Breast epithelium (tissue), 4 donors: ENCODE measurements at regions not wholly inside any gene's neighbourhood (a gene's known extent, or its start where the extent isn't known, plus 50 kb on each side); places are given as distances from the start of the nearest gene placed in this dataset.

Experiments
- DNase-seq, 2 donors: peaks; one replicate each; pipeline ENCODE4 v3.0.0-alpha.2; 2019; ENCODE audit warnings: low spot score in 2 of 2
- H3K27ac ChIP-seq, 2 donors: fragments of 200-600 bp; sonication (generic) in 1 of 2; one replicate each; pipeline ENCODE4 v1.5.1; 2016 to 2019; ENCODE audit warnings: mild to moderate bottlenecking in 1 of 2
- H3K27me3 ChIP-seq, 2 donors: fragments of 200-600 bp; sonication (generic) in 1 of 2; one replicate each; pipeline versions ENCODE4 v1.5.1 to v1.6.0; 2017 to 2019; ENCODE audit warnings: control low read depth in 1 of 2, mild to moderate bottlenecking in 1 of 2
- H3K36me3 ChIP-seq: fragments of 200-600 bp; one replicate; pipeline ENCODE4 v1.5.1; 2019
- H3K4me1 ChIP-seq, 2 donors: fragments of 200-600 bp; sonication (generic); one replicate each; pipeline ENCODE4 v1.5.1; 2016 to 2019; ENCODE audit warnings: control low read depth in 1 of 2
- H3K4me3 ChIP-seq, 3 donors: fragments of 200-600 bp; sonication (generic); 1 replicate in 2 of 3; 2 replicates in 1 of 3; pipeline ENCODE4 v1.5.1; 2016 to 2019; ENCODE audit warnings: mild to moderate bottlenecking in 3 of 3, moderate library complexity in 2 of 3
- H3K9me3 ChIP-seq, 2 donors: fragments of 200-600 bp; sonication (generic) in 1 of 2; one replicate each; pipeline ENCODE4 v1.5.1; 2016 to 2019; ENCODE audit warnings: control low read depth in 1 of 2
- CTCF ChIP-seq, 3 donors: fragments of 450-650 bp; IDR thresholded peaks; one replicate each; pipeline ENCODE4 v1.5.1; 2016 to 2017; ENCODE audit warnings: antibody characterized with exemption in 3 of 3, mild to moderate bottlenecking in 3 of 3, moderate library complexity in 3 of 3
- POLR2A ChIP-seq: fragments of 450-650 bp; IDR thresholded peaks from one replicate; pipeline ENCODE4 v1.6.1; 2016; ENCODE audit warnings: antibody characterized with exemption, mild to moderate bottlenecking, moderate library complexity
- POLR2AphosphoS5 ChIP-seq, 3 donors: sonication (generic); formaldehyde crosslinking; IDR thresholded peaks; one replicate each; pipeline ENCODE4 v1.6.1; 2017; ENCODE audit warnings: antibody characterized with exemption in 3 of 3
- intact Hi-C: fragments of 100-400 bp; cut with DNase I; formaldehyde crosslinking; loops from one replicate; pipeline ENCODE4 v1.15.1; 2023; ENCODE audit warnings: low total_unique reads

DNA sequence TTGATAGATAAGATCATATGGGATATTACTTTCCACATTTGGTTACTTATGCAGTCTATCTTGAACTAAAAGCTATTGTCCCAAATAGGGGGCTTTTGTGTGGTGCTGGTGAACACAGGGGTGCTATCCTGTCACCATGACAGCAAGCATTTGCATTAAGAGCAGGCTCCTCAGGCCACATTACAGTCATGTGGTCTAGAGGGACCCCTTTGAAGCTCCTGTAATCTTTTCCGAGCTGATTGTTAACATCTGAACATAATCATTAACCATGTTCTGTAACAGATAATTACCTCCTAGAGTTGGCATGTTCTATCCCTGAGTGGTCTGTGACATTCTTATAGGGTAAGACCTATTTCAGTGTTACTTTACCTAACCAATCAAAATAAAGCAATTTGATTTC lies 178.8 kb downstream of the KTN1 start:
- Histone ChIP-seq H3K9me3 (no peaks in the 10 kb centered on the region), H3K27ac (no peak overlapping the region), H3K4me1 (no peaks in the 10 kb centered on the region), H3K4me3 (no peak overlapping the region), H3K27me3 (no peaks in the 10 kb centered on the region), H3K36me3 (no peaks in the 10 kb centered on the region)
- DNase-seq: no peak
- TF ChIP-seq POLR2A: no peak
- no peak for TF ChIP-seq POLR2AphosphoS5 (IDR thresholded peaks at IDR 0.05)
- no peak for TF ChIP-seq CTCF (IDR thresholded peaks at IDR 0.05)
- intact Hi-C loops: no loop called here

- Histone ChIP-seq H3K9me3 (no peaks in the 10 kb centered on the region), H3K36me3 (no peaks in the 10 kb centered on the region), H3K27me3 (no peaks in the 10 kb centered on the region), H3K4me3 (no peak overlapping the region), H3K27ac (no peak overlapping the region), H3K4me1 (no peaks in the 10 kb centered on the region)
- TF ChIP-seq POLR2A: no peak
- no peak for TF ChIP-seq POLR2AphosphoS5 (IDR thresholded peaks at IDR 0.05)
- TF ChIP-seq CTCF (IDR thresholded peaks at IDR 0.05): no peak
- DNase-seq: no peak
- intact Hi-C loops: no loop called here
Measured at GRCh38 chr14:55760789-55761566, 181.0 kb downstream of the KTN1 start.

DNA sequence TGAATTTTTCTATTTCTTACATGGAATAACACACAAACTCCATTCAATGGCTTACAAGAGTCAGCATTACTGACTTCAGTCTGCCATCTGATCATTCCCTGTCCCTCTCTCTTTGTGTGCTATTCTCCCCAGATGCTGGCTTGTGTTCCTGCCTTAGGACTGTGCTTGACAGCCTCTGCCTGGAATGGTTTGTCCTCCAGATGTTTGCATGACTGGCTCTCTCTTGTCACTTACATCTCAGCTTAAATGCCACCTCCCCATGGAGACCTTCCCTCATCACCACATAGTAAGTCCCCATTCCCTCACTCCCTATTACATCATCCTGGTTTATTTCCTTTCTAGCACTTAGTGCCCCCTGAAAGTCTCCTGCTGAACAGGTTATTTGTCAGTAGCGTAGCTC lies 181.6 kb downstream of the KTN1 start:
- H3K4me1 ChIP-seq: no peaks in the 10 kb centered on the region
- no peaks in the 10 kb centered on the region for H3K27me3 ChIP-seq
- no peak overlapping the region for H3K27ac ChIP-seq
- H3K36me3 ChIP-seq: no peaks in the 10 kb centered on the region
- DNase-seq: no peak
- H3K4me3 ChIP-seq: no peak overlapping the region
- intact Hi-C loops: no loop called here
- no peaks in the 10 kb centered on the region for H3K9me3 ChIP-seq
- TF ChIP-seq POLR2A: no peak
- no peak for TF ChIP-seq CTCF (IDR thresholded peaks at IDR 0.05)

DNA sequence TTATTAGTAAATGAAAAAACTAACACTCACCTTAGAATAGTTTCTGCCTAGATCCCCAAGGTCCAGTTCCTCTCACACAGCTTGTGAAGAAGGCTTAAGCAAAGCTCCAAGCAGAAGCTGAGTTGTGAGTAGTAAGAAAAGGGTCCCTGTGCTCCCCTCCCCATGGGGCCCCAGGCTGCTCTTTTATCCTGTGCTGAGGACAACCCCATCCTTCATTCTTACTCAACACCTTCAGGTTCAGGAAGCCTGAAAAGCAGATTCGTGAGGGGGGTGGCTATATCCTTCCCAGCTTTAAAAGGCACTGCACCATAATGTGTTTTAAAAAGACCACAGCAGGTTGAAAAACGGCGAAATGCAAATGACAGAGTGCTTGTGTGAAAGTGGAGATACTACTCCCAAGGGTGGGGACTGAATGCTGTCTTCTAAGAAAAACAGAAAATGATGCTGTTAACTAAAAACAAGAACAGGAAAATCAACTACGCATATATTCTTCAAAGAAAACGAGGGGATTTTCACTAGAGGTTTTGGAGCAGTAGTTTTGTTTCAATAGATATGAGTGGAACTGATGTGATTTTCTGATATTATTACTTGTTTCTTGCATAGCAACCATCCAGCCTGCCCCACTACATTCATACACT lies 182.7 kb downstream of the KTN1 start:
- TF ChIP-seq POLR2A: no peak
- no peak for TF ChIP-seq CTCF (IDR thresholded peaks at IDR 0.05)
- no peak for TF ChIP-seq POLR2AphosphoS5 (IDR thresholded peaks at IDR 0.05)
- intact Hi-C loops: no loop called here
- H3K36me3 ChIP-seq: no peaks in the 10 kb centered on the region

DNA sequence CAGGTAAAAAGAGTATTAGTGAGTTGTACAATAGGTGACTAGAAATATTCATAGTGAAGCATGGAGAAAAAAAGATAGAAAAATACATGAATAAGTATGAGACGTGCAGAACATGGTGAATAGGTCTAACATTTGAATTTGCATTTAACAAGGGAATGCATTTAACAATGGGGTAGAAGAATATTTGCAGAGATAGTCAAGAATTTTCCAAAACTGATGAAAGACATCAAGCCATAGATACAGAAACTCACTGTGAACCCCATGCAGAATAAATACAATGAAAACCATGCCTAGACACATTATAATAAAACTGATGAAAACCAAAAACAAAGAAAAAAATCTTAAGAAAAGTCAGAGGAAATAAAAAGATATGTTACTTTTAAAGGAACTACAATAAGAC lies 184.8 kb downstream of the KTN1 start:
- Histone ChIP-seq H3K4me1 (no peaks in the 10 kb centered on the region), H3K27ac (no peak overlapping the region), H3K27me3 (no peaks in the 10 kb centered on the region), H3K4me3 (no peak overlapping the region), H3K36me3 (no peaks in the 10 kb centered on the region), H3K9me3 (no peaks in the 10 kb centered on the region)
- no peak for TF ChIP-seq CTCF (IDR thresholded peaks at IDR 0.05)
- TF ChIP-seq POLR2AphosphoS5 (IDR thresholded peaks at IDR 0.05): no peak
- no peak for TF ChIP-seq POLR2A
- intact Hi-C loops: no loop called here
- DNase-seq: no peak

More for the DNA sequence above, 182.7 kb downstream of the KTN1 start:
- Histone ChIP-seq H3K4me3 (no peak overlapping the region), H3K27ac (no peak overlapping the region), H3K9me3 (no peaks in the 10 kb centered on the region), H3K27me3 (no peaks in the 10 kb centered on the region), H3K4me1 (no peaks in the 10 kb centered on the region)
- DNase-seq: no peak
